ENCODE measurements at regions not wholly inside any gene's neighbourhood (a gene's known extent, or its start where the extent isn't known, plus 50 kb on each side); places are given as distances from the start of the nearest gene placed in this dataset.

DNA sequence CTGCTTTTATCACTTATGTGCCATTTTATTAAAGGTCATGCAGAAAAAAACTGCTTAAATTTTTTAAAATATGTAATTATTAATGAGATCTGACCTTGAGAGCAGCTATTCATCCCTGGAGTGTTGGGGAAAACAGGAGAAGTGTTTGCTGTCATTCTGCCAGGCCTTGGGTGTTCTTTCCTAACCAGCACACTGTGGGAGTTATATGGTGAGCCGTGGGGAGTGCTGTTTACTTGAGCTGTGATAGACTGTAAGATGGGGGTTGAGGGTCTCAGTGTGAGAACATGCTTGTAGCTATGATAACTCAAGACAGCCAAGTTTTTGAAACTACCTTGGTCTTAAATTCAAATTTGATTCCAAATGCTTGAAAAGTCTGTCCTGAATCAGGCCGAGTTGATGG lies 101.3 kb upstream of the ARHGAP28 start:
- TF ChIP-seq, protein P1, sequence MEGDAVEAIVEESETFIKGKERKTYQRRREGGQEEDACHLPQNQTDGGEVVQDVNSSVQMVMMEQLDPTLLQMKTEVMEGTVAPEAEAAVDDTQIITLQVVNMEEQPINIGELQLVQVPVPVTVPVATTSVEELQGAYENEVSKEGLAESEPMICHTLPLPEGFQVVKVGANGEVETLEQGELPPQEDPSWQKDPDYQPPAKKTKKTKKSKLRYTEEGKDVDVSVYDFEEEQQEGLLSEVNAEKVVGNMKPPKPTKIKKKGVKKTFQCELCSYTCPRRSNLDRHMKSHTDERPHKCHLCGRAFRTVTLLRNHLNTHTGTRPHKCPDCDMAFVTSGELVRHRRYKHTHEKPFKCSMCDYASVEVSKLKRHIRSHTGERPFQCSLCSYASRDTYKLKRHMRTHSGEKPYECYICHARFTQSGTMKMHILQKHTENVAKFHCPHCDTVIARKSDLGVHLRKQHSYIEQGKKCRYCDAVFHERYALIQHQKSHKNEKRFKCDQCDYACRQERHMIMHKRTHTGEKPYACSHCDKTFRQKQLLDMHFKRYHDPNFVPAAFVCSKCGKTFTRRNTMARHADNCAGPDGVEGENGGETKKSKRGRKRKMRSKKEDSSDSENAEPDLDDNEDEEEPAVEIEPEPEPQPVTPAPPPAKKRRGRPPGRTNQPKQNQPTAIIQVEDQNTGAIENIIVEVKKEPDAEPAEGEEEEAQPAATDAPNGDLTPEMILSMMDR (conservative IDR thresholded peaks at IDR 0.05; ENCODE audit: low read length): no peak
- TF ChIP-seq EZH2phosphoT487 (IDR thresholded peaks at IDR 0.05; ENCODE audit: borderline replicate concordance): no peak

Data from Loucy (cell line).